ENCODE measurements at regions not wholly inside any gene's neighbourhood (a gene's known extent, or its start where the extent isn't known, plus 50 kb on each side); places are given as distances from the start of the nearest gene placed in this dataset.
A peak's percentile ranks its signal among the peaks of the same experiment; 100 is the strongest.

- CTCF ChIA-PET: no interaction called here
- Histone ChIP-seq H3K9me3 (no peaks in the 10 kb centered on the region), H3K4me1 (ENCODE audit: control insufficient read depth in 1 of 2, insufficient read depth in 2 of 2, low read depth in 1 of 2, low read length in 1 of 2) (peaks cover 0 to 3% of the 10 kb centered on the region in 2 experiments; a peak in 1 of 4 replicates), H2AFZ (ENCODE audit: low read depth) (peak overlapping the region; percentile 58; the same call in 1 of the 2 replicates), H3K27me3 (ENCODE audit: insufficient read depth) (no peaks in the 10 kb centered on the region), H3K9ac (no peak overlapping the region), H3K4me2 (no peak overlapping the region), H3K27ac (ENCODE audit: low read depth in 2 of 2, low read length in 1 of 2) (peak overlapping the region in 1 of 2 experiments; percentile 22; a peak in 2 of 4 replicates), H3K9me2 (no peaks in the 10 kb centered on the region), H4K20me1 (ENCODE audit: insufficient read depth) (no peaks in the 10 kb centered on the region), H3K79me2 (ENCODE audit: insufficient read depth) (no peaks in the 10 kb centered on the region), H3K4me3 (ENCODE audit: low read depth in 2 of 2, low read length in 1 of 2) (no peak overlapping the region), H3F3A (replicated peaks; ENCODE audit: insufficient read depth) (no peaks in the 10 kb centered on the region), H3K36me3 (replicated peaks in 1 of 2; ENCODE audit: control insufficient read depth in 1 of 2, insufficient read depth in 2 of 2, low read length in 1 of 2) (no peaks in the 10 kb centered on the region)
- POLR2A ChIA-PET: no interaction called here
- 69% methylated on average over 3 of the region's 3 CpGs for WGBS (ENCODE audit: low lambda C conversion rate)
- no peak for DNase-seq
- TF ChIP-seq USF2 (IDR thresholded peaks at IDR 0.05; ENCODE audit: borderline replicate concordance, low read depth, low read length): no peak
- no peak for TF ChIP-seq GATA2 (CRISPR knock-in tag; IDR thresholded peaks at IDR 0.05)
- TF ChIP-seq JUND (IDR thresholded peaks at IDR 0.05): no peak
- no peak for TF ChIP-seq ZBTB33 (IDR thresholded peaks at IDR 0.05; ENCODE audit: borderline replicate concordance, low read depth)
- no peak for TF ChIP-seq TEAD4 (IDR thresholded peaks at IDR 0.05; ENCODE audit: borderline replicate concordance, insufficient read depth)
- TF ChIP-seq SMC3 (IDR thresholded peaks at IDR 0.05; ENCODE audit: low read depth, low read length): no peak
Measured at GRCh38 chr4:137635108-137635507, 102.8 kb upstream of the PCDH18 start.

GRCh38 chr4:137632842-137633241 lies 100.5 kb upstream of the PCDH18 start:
- H3K9ac ChIP-seq: no peak overlapping the region
- no peaks in the 10 kb centered on the region for H3K79me2 ChIP-seq (ENCODE audit: insufficient read depth)
- WGBS (ENCODE audit: low lambda C conversion rate): 59% methylated on average over 1 of the region's 1 CpG
- no peaks in the 10 kb centered on the region for H4K20me1 ChIP-seq (ENCODE audit: insufficient read depth)
- DNase-seq: no peak
- H3K4me3 ChIP-seq (ENCODE audit: low read depth in 2 of 2, low read length in 1 of 2): no peak overlapping the region
- H3K36me3 ChIP-seq (replicated peaks in 1 of 2; ENCODE audit: control insufficient read depth in 1 of 2, insufficient read depth in 2 of 2, low read length in 1 of 2): no peaks in the 10 kb centered on the region
- CTCF ChIA-PET: no interaction called here
- peaks cover 0 to 3% of the 10 kb centered on the region in 2 experiments; a peak in 1 of 4 replicates for H3K4me1 ChIP-seq (ENCODE audit: control insufficient read depth in 1 of 2, insufficient read depth in 2 of 2, low read depth in 1 of 2, low read length in 1 of 2)
- H3K27me3 ChIP-seq (ENCODE audit: insufficient read depth): no peaks in the 10 kb centered on the region
- H3K27ac ChIP-seq (ENCODE audit: low read depth in 2 of 2, low read length in 1 of 2): no peak overlapping the region
- POLR2A ChIA-PET: no interaction called here
- H3K9me3 ChIP-seq: no peaks in the 10 kb centered on the region
- H3K4me2 ChIP-seq: no peak overlapping the region
- no peaks in the 10 kb centered on the region for H3F3A ChIP-seq (replicated peaks; ENCODE audit: insufficient read depth)
- H3K9me2 ChIP-seq: no peaks in the 10 kb centered on the region
- no peak for TF ChIP-seq EP300 (IDR thresholded peaks at IDR 0.05; ENCODE audit: borderline replicate concordance in 1 of 2, low read depth in 1 of 2, low read length in 1 of 2)
- TF ChIP-seq TAF1 (IDR thresholded peaks at IDR 0.05; ENCODE audit: borderline replicate concordance, low read depth, low read length): no peak
- no peak for TF ChIP-seq SIN3A (IDR thresholded peaks at IDR 0.05; ENCODE audit: borderline replicate concordance, low read depth, low read length)
- no peak for TF ChIP-seq RAD21 (IDR thresholded peaks at IDR 0.05; ENCODE audit: low read length)
- no peak for TF ChIP-seq USF1 (IDR thresholded peaks at IDR 0.05; ENCODE audit: borderline replicate concordance, low read depth)
- TF ChIP-seq JUND (IDR thresholded peaks at IDR 0.05): no peak
- TF ChIP-seq POLR2AphosphoS5 (IDR thresholded peaks at IDR 0.05; ENCODE audit: low read depth, low read length): no peak
- TF ChIP-seq RXRA (IDR thresholded peaks at IDR 0.05; ENCODE audit: borderline replicate concordance, low read depth): no peak
- TF ChIP-seq RCOR1 (IDR thresholded peaks at IDR 0.05; ENCODE audit: low read length): no peak
- TF ChIP-seq SMC3 (IDR thresholded peaks at IDR 0.05; ENCODE audit: low read depth, low read length): no peak
- TF ChIP-seq CHD2 (IDR thresholded peaks at IDR 0.05; ENCODE audit: low read length, partially characterized antibody): no peak
- no peak for TF ChIP-seq GATA2 (CRISPR knock-in tag; IDR thresholded peaks at IDR 0.05)
- H2AFZ ChIP-seq (ENCODE audit: low read depth): no peak overlapping the region
